GM18868 (cell line): ENCODE measurements at regions not wholly inside any gene's neighbourhood (a gene's known extent, or its start where the extent isn't known, plus 50 kb on each side); places are given as distances from the start of the nearest gene placed in this dataset.

Source experiments
- ATAC-seq: cut with Tn5 transposase; IDR thresholded peaks from one replicate; pipeline ENCODE4 v1.9.1; 2021; ENCODE audit warnings: mild to moderate bottlenecking, moderate library complexity; ENCODE audit not compliant: unreplicated experiment

- ATAC-seq: no peak
Observed at GRCh38 chr6:54991761-54992330, 145.3 kb downstream of the FAM83B start.

GRCh38 chr6:54992789-54993188 is 146.2 kb downstream of the FAM83B start:
- peak; percentile 87 for ATAC-seq

- ATAC-seq: no peak
Observed at GRCh38 chr6:54993294-54993693, 146.7 kb downstream of the FAM83B start.

- no peak for ATAC-seq
Observed at GRCh38 chr6:54993948-54994347, 147.4 kb downstream of the FAM83B start.

- no peak for ATAC-seq
Observed at GRCh38 chr6:54998576-54998975, 152.0 kb downstream of the FAM83B start.

- ATAC-seq: no peak
Observed at GRCh38 chr6:55003719-55004430, 157.3 kb downstream of the FAM83B start.

- ATAC-seq: no peak
Observed at GRCh38 chr6:55009131-55009530, 162.6 kb downstream of the FAM83B start.

- ATAC-seq: no peak
Observed at GRCh38 chr6:55011034-55011433, 163.3 kb upstream of the HCRTR2 start.

GRCh38 chr6:55012454-55012853 is 161.9 kb upstream of the HCRTR2 start:
- ATAC-seq: no peak

- no peak for ATAC-seq
Observed at GRCh38 chr6:55014321-55015088, 159.8 kb upstream of the HCRTR2 start.

- ATAC-seq: no peak
Observed at GRCh38 chr6:55016261-55016660, 158.1 kb upstream of the HCRTR2 start.

GRCh38 chr6:55017555-55018300 is 156.6 kb upstream of the HCRTR2 start:
- no peak for ATAC-seq

GRCh38 chr6:55019591-55019990 is 154.7 kb upstream of the HCRTR2 start:
- no peak for ATAC-seq

GRCh38 chr6:55023230-55023629 is 151.1 kb upstream of the HCRTR2 start:
- peak; percentile 78 for ATAC-seq

- ATAC-seq: no peak
Observed at GRCh38 chr6:55033016-55033546, 141.2 kb upstream of the HCRTR2 start.

- ATAC-seq: no peak
Observed at GRCh38 chr6:55034752-55035151, 139.6 kb upstream of the HCRTR2 start.

- ATAC-seq: no peak
Observed at GRCh38 chr6:55040102-55040848, 134.0 kb upstream of the HCRTR2 start.

GRCh38 chr6:55046869-55047422 is 127.4 kb upstream of the HCRTR2 start:
- ATAC-seq: no peak

GRCh38 chr6:55047451-55048044 is 126.8 kb upstream of the HCRTR2 start:
- peak; percentile 87 for ATAC-seq

GRCh38 chr6:55049866-55050265 is 124.4 kb upstream of the HCRTR2 start:
- no peak for ATAC-seq
